ENCODE measurements at regions not wholly inside any gene's neighbourhood (a gene's known extent, or its start where the extent isn't known, plus 50 kb on each side); places are given as distances from the start of the nearest gene placed in this dataset.

GRCh38 chr4:167469436-167469835 lies 235.1 kb upstream of the SPOCK3 start:
- ChIA-PET CTCF (no interaction called here), POLR2A (no interaction called here)
- TF ChIP-seq SIN3A (IDR thresholded peaks at IDR 0.05; ENCODE audit: borderline replicate concordance, insufficient read depth, low read depth, low read length): no peak
- TF ChIP-seq POLR2AphosphoS5 (IDR thresholded peaks at IDR 0.05; ENCODE audit: low read depth, low read length): no peak
- Histone ChIP-seq H3K9me3 (ENCODE audit: control insufficient read depth, insufficient read depth, low read depth, low read length) (no peaks in the 10 kb centered on the region), H3K27me3 (ENCODE audit: control insufficient read depth, insufficient read depth, low read length) (no peaks in the 10 kb centered on the region), H3K36me3 (ENCODE audit: control insufficient read depth, insufficient read depth, low read length) (no peaks in the 10 kb centered on the region), H3K4me1 (ENCODE audit: control insufficient read depth, insufficient read depth, low read length) (no peaks in the 10 kb centered on the region), H3K4me3 (ENCODE audit: low read depth in 2 of 2, low read length in 2 of 2) (no peak overlapping the region), H3K27ac (ENCODE audit: low read length) (no peak overlapping the region)
- in situ Hi-C loops (cut with HindIII; ENCODE audit: low pct_unique_long_range_greater_than_20kb, low sequenced_read_pairs): no loop called here
- ATAC-seq (no peak), DNase-seq (ENCODE audit: low read depth, low spot score) (no peak)
- intact Hi-C loops (cut with micrococcal nuclease; ENCODE audit: unreplicated experiment): no loop called here
- no TSS peak for BruUV-seq (replicated peaks)

DNA sequence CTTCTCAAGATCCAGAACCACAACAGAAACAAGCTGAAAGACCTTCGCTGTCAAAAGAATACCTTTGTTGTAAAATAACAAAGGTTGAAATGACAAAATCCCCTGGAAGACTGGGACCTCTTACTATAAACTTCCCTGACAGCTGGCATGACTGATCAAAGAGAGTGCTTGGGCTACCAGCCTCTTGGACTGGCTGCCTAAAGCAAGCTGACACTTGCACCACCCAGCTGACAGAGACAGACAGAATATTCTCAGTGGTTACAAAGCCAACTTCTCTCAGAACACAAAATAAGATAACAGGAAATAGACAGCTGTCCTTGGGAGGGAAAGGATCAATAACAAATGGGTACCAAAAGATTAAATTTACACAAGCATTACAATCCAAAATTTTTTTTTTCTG lies 241.7 kb upstream of the SPOCK3 start:
- ChIA-PET CTCF (no interaction called here), POLR2A (no interaction called here)
- Histone ChIP-seq H3K4me1 (ENCODE audit: control insufficient read depth, insufficient read depth, low read length) (no peaks in the 10 kb centered on the region), H3K36me3 (ENCODE audit: control insufficient read depth, insufficient read depth, low read length) (no peaks in the 10 kb centered on the region), H3K4me3 (ENCODE audit: low read depth in 2 of 2, low read length in 2 of 2) (no peak overlapping the region), H3K9me3 (ENCODE audit: control insufficient read depth, insufficient read depth, low read depth, low read length) (no peaks in the 10 kb centered on the region), H3K27me3 (ENCODE audit: control insufficient read depth, insufficient read depth, low read length) (no peaks in the 10 kb centered on the region), H3K27ac (ENCODE audit: low read length) (no peak overlapping the region)
- intact Hi-C loops (cut with micrococcal nuclease; ENCODE audit: unreplicated experiment): no loop called here
- no TSS peak for BruUV-seq (replicated peaks)
- in situ Hi-C loops (cut with HindIII; ENCODE audit: low pct_unique_long_range_greater_than_20kb, low sequenced_read_pairs): no loop called here
- TF ChIP-seq TCF7L2 (IDR thresholded peaks at IDR 0.05; ENCODE audit: low read depth, low read length): no peak
- no peak for TF ChIP-seq REST (IDR thresholded peaks at IDR 0.05; ENCODE audit: insufficient read depth in 1 of 2, low read depth in 2 of 2, low read length in 1 of 2)
- TF ChIP-seq SIN3A (IDR thresholded peaks at IDR 0.05; ENCODE audit: borderline replicate concordance, insufficient read depth, low read depth, low read length): no peak
- TF ChIP-seq CTCF (IDR thresholded peaks at IDR 0.05): no peak
- TF ChIP-seq POLR2AphosphoS5 (IDR thresholded peaks at IDR 0.05; ENCODE audit: low read depth, low read length): no peak
- no peak for ATAC-seq
- DNase-seq (ENCODE audit: low read depth, low spot score): no peak

GRCh38 chr4:167492007-167492406 lies 257.7 kb upstream of the SPOCK3 start:
- Histone ChIP-seq H3K27ac (ENCODE audit: low read length) (no peak overlapping the region), H3K4me3 (ENCODE audit: low read depth in 2 of 2, low read length in 2 of 2) (no peak overlapping the region), H3K4me1 (ENCODE audit: control insufficient read depth, insufficient read depth, low read length) (no peaks in the 10 kb centered on the region), H3K9me3 (ENCODE audit: control insufficient read depth, insufficient read depth, low read depth, low read length) (no peaks in the 10 kb centered on the region), H3K27me3 (ENCODE audit: control insufficient read depth, insufficient read depth, low read length) (no peaks in the 10 kb centered on the region), H3K36me3 (ENCODE audit: control insufficient read depth, insufficient read depth, low read length) (no peaks in the 10 kb centered on the region)
- ChIA-PET CTCF (no interaction called here), POLR2A (no interaction called here)
- no TSS peak for BruUV-seq (replicated peaks)
- TF ChIP-seq TCF7L2 (IDR thresholded peaks at IDR 0.05; ENCODE audit: low read depth, low read length): no peak
- TF ChIP-seq CTCF (IDR thresholded peaks at IDR 0.05): no peak
- no peak for TF ChIP-seq POLR2AphosphoS5 (IDR thresholded peaks at IDR 0.05; ENCODE audit: low read depth, low read length)
- no peak for TF ChIP-seq SIN3A (IDR thresholded peaks at IDR 0.05; ENCODE audit: borderline replicate concordance, insufficient read depth, low read depth, low read length)
- DNase-seq (ENCODE audit: low read depth, low spot score) (no peak), ATAC-seq (no peak)
- intact Hi-C loops (cut with micrococcal nuclease; ENCODE audit: unreplicated experiment) (no loop called here), in situ Hi-C loops (cut with HindIII; ENCODE audit: low pct_unique_long_range_greater_than_20kb, low sequenced_read_pairs) (no loop called here)

Measured in Panc1 (cell line).